ENCODE measurements at regions not wholly inside any gene's neighbourhood (a gene's known extent, or its start where the extent isn't known, plus 50 kb on each side); places are given as distances from the start of the nearest gene placed in this dataset.

- no peaks in the 10 kb centered on the region for H3K27me3 ChIP-seq (ENCODE audit: control insufficient read depth in 3 of 3, insufficient read depth in 3 of 3, low read length in 3 of 3)
- no peak overlapping the region for H3K27ac ChIP-seq (ENCODE audit: low read depth in 1 of 3, low read length in 2 of 3)
- no peaks in the 10 kb centered on the region for H3K4me1 ChIP-seq (ENCODE audit: control insufficient read depth in 3 of 3, insufficient read depth in 2 of 3, low read depth in 1 of 3, low read length in 2 of 3)
- no peaks in the 10 kb centered on the region for H3K36me3 ChIP-seq (ENCODE audit: control insufficient read depth in 3 of 3, insufficient read depth in 2 of 3, low read depth in 1 of 3, low read length in 3 of 3)
- no peak overlapping the region for H3K4me3 ChIP-seq (ENCODE audit: low read depth in 1 of 3, low read length in 3 of 3)
- 91 to 99% (median 95%) methylated on average over 1 of the region's 1 CpG for WGBS, 3 donors
- DNase-seq (no peak), FAIRE-seq (no peak)
- H3K9me3 ChIP-seq (ENCODE audit: control insufficient read depth in 2 of 2, insufficient read depth in 1 of 2, low read depth in 1 of 2, low read length in 1 of 2), result peaks cover 0 to 5% of the 10 kb centered on the region in 2 donors
Observed at GRCh38 chr12:40162033-40162432, 56.2 kb upstream of the SLC2A13 start.

- H3K4me1 ChIP-seq (ENCODE audit: control insufficient read depth in 3 of 3, insufficient read depth in 2 of 3, low read depth in 1 of 3, low read length in 2 of 3), result no peaks in the 10 kb centered on the region
- no peak overlapping the region for H3K4me3 ChIP-seq (ENCODE audit: low read depth in 1 of 3, low read length in 3 of 3)
- DNase-seq (no peak), FAIRE-seq (no peak)
- peaks cover 0 to 2% of the 10 kb centered on the region in 2 donors for H3K9me3 ChIP-seq (ENCODE audit: control insufficient read depth in 2 of 2, insufficient read depth in 1 of 2, low read depth in 1 of 2, low read length in 1 of 2)
- H3K27me3 ChIP-seq (ENCODE audit: control insufficient read depth in 3 of 3, insufficient read depth in 3 of 3, low read length in 3 of 3), result no peaks in the 10 kb centered on the region
- no peaks in the 10 kb centered on the region for H3K36me3 ChIP-seq (ENCODE audit: control insufficient read depth in 3 of 3, insufficient read depth in 2 of 3, low read depth in 1 of 3, low read length in 3 of 3)
- H3K27ac ChIP-seq (ENCODE audit: low read depth in 1 of 3, low read length in 2 of 3), result no peak overlapping the region
- WGBS, 3 donors, result 86 to 100% (median 92%) methylated on average over 1 of the region's 1 CpG
Observed at GRCh38 chr12:40158592-40159111, 52.8 kb upstream of the SLC2A13 start.

- H3K36me3 ChIP-seq (ENCODE audit: control insufficient read depth in 3 of 3, insufficient read depth in 2 of 3, low read depth in 1 of 3, low read length in 3 of 3), result no peaks in the 10 kb centered on the region
- FAIRE-seq (no peak), DNase-seq (no peak)
- H3K27ac ChIP-seq (ENCODE audit: low read depth in 1 of 3, low read length in 2 of 3), result no peak overlapping the region
- no peak overlapping the region for H3K4me3 ChIP-seq (ENCODE audit: low read depth in 1 of 3, low read length in 3 of 3)
- H3K9me3 ChIP-seq (ENCODE audit: control insufficient read depth in 2 of 2, insufficient read depth in 1 of 2, low read depth in 1 of 2, low read length in 1 of 2), result no peaks in the 10 kb centered on the region
- no peaks in the 10 kb centered on the region for H3K27me3 ChIP-seq (ENCODE audit: control insufficient read depth in 3 of 3, insufficient read depth in 3 of 3, low read length in 3 of 3)
- H3K4me1 ChIP-seq (ENCODE audit: control insufficient read depth in 3 of 3, insufficient read depth in 2 of 3, low read depth in 1 of 3, low read length in 2 of 3), result no peaks in the 10 kb centered on the region
- WGBS, 3 donors, result 24 to 52% (median 42%) methylated on average over 3 of the region's 3 CpGs
Observed at GRCh38 chr12:40157336-40157735, 51.5 kb upstream of the SLC2A13 start.

DNA sequence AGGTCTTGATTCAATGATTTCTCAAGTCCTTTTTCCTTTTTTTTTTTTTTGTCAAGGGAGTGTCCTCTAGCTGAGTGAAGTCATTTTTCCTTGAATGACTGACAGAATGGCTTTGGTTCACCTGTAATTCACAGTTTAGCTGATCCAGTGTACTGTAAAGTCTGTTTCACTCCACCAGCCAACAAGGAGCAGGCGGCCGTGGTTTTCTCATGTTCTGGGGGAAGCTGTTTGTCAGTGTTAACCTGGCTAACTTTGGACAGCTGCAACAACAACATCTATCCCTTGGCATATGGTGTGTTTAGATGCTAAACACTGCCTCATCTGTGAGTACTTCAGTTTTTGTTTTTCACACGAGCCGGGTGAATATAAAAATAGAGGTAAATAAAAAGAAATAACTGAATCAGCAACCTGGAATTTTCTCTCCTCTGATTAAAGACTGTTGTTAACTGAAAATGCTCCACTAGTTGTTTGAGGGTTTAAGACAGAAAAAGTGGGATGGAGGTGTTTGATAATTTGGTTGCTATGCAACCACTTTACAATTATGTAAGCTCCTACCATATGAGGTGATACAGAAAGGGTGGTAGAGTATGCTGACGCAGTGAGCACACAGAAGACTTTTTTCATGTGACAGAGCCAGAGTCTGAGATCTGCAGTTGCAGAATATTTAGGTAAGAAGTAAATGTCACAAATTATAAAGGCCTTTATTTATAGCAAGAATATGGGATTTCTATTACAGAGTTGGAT, 50.3 kb upstream of the SLC2A13 start:
- Histone ChIP-seq H3K27ac (ENCODE audit: low read depth in 1 of 3, low read length in 2 of 3) (no peak overlapping the region), H3K9me3 (ENCODE audit: control insufficient read depth in 2 of 2, insufficient read depth in 1 of 2, low read depth in 1 of 2, low read length in 1 of 2) (no peaks in the 10 kb centered on the region), H3K36me3 (ENCODE audit: control insufficient read depth in 3 of 3, insufficient read depth in 2 of 3, low read depth in 1 of 3, low read length in 3 of 3) (no peaks in the 10 kb centered on the region), H3K27me3 (ENCODE audit: control insufficient read depth in 3 of 3, insufficient read depth in 3 of 3, low read length in 3 of 3) (no peaks in the 10 kb centered on the region), H3K4me3 (ENCODE audit: low read depth in 1 of 3, low read length in 3 of 3) (no peak overlapping the region), H3K4me1 (ENCODE audit: control insufficient read depth in 3 of 3, insufficient read depth in 2 of 3, low read depth in 1 of 3, low read length in 2 of 3) (no peaks in the 10 kb centered on the region)
- FAIRE-seq (no peak), DNase-seq (no peak)
- 43 to 64% (median 52%) methylated on average over 5 of the region's 5 CpGs for WGBS, 3 donors

All from small intestine (tissue), 7 donors.